PC-9 (cell line): ENCODE measurements at regions not wholly inside any gene's neighbourhood (a gene's known extent, or its start where the extent isn't known, plus 50 kb on each side); places are given as distances from the start of the nearest gene placed in this dataset.

Source experiments
- BruUV-seq: library from RNA; stranded (reverse); fragments of 400-500 nt; replicated peaks from 2 replicates; lab custom pipeline; 2021; lab: Mats Ljungman, UMichigan
- CTCF ChIA-PET: fragments of 300-600 bp; sonication (Branson Sonifier 250); formaldehyde crosslinking; loops from one replicate; lab custom pipeline; 2022; ENCODE audit warnings: antibody characterized with exemption; lab: Charles Lee
- POLR2A ChIA-PET: fragments of 300-600 bp; sonication (Branson Sonifier 250); formaldehyde crosslinking; loops from one replicate; lab custom pipeline; 2022; ENCODE audit warnings: antibody characterized with exemption; ENCODE audit not compliant: unreplicated experiment; lab: Charles Lee
- DNase-seq, 2 experiments: peaks; one replicate each; pipeline versions ENCODE4 v3.0.0 to v3.0.0-alpha.2; 2015 to 2022; ENCODE audit warnings: mixed read lengths in 1 of 2
- H2AFZ ChIP-seq: fragments of 200-600 bp; sonication (generic); 2 replicates; pipeline ENCODE4 v1.8.1; 2017; ENCODE audit warnings: antibody characterized with exemption
- H3F3A ChIP-seq: fragments of 200-600 bp; sonication (generic); 2 replicates; pipeline ENCODE4 v1.8.1; 2017; ENCODE audit warnings: antibody characterized with exemption, mild to moderate bottlenecking, low read depth; ENCODE audit not compliant: insufficient read depth
- H3K27ac ChIP-seq: fragments of 200-600 bp; sonication (generic); 2 replicates; pipeline ENCODE4 v1.6.1; 2016; ENCODE audit warnings: mixed run types
- H3K27me3 ChIP-seq: fragments of 200-600 bp; sonication (generic); 2 replicates; pipeline ENCODE4 v1.6.1; 2016; ENCODE audit warnings: low read depth, mixed run types; ENCODE audit not compliant: insufficient read depth
- H3K36me3 ChIP-seq: fragments of 200-600 bp; sonication (generic); 2 replicates; pipeline ENCODE4 v1.6.1; 2016; ENCODE audit warnings: low read depth, mixed run types
- H3K4me1 ChIP-seq: fragments of 200-600 bp; sonication (generic); replicated peaks from 2 replicates; pipeline ENCODE4 v1.6.1; 2016; ENCODE audit warnings: mixed run types; ENCODE audit not compliant: insufficient read depth
- H3K4me2 ChIP-seq: fragments of 200-600 bp; sonication (generic); 2 replicates; pipeline ENCODE4 v1.6.1; 2017; ENCODE audit warnings: mixed run types
- H3K4me3 ChIP-seq: fragments of 200-600 bp; sonication (generic); 2 replicates; pipeline ENCODE4 v1.6.1; 2016; ENCODE audit warnings: mixed run types
- H3K79me2 ChIP-seq: fragments of 200-600 bp; sonication (generic); 2 replicates; pipeline ENCODE4 v1.6.1; 2017; ENCODE audit warnings: low read depth, mixed run types
- H3K9me2 ChIP-seq: fragments of 200-600 bp; sonication (generic); 2 replicates; pipeline ENCODE4 v1.8.1; 2017; ENCODE audit warnings: mild to moderate bottlenecking; ENCODE audit not compliant: insufficient read depth
- H3K9me3 ChIP-seq: fragments of 200-600 bp; sonication (generic); 2 replicates; pipeline ENCODE4 v1.8.1; 2016; ENCODE audit warnings: low read depth; ENCODE audit not compliant: insufficient read depth
- H4K20me1 ChIP-seq: fragments of 200-600 bp; sonication (generic); 2 replicates; pipeline ENCODE4 v1.8.1; 2017; ENCODE audit not compliant: insufficient read depth
- CTCF ChIP-seq: fragments of 200-600 bp; sonication (generic); conservative IDR thresholded peaks from 2 replicates; pipeline ENCODE4 v1.6.1; 2017; ENCODE audit warnings: mixed run types, antibody characterized with exemption, mild to moderate bottlenecking, moderate library complexity
- EZH2 ChIP-seq: fragments of 200-600 bp; sonication (generic); IDR thresholded peaks from 2 replicates; pipeline ENCODE4 v1.8.0; 2017; ENCODE audit warnings: antibody characterized with exemption, low read depth
- intact Hi-C: fragments of 100-400 bp; cut with micrococcal nuclease; formaldehyde crosslinking; loops from one replicate; pipeline ENCODE4 v1.10.0; 2022; ENCODE audit not compliant: unreplicated experiment

- H3K4me2 ChIP-seq, result no peak overlapping the region
- H3K79me2 ChIP-seq, result no peaks in the 10 kb centered on the region
- H3K9me3 ChIP-seq, result no peaks in the 10 kb centered on the region
- POLR2A ChIA-PET, result interaction anchor here (0.7 kb wide), 1 partner anchor 104 kb away, joined by 5 read pairs; no protein-coding TSS in a partner anchor
- no peak overlapping the region for H3K27ac ChIP-seq
- no peak for DNase-seq
- no peak overlapping the region for H3K4me3 ChIP-seq
- H3F3A ChIP-seq, result peaks cover 34% of the 10 kb centered on the region
- no peaks in the 10 kb centered on the region for H3K9me2 ChIP-seq
- H2AFZ ChIP-seq, result no peak overlapping the region
- intact Hi-C loops, result no loop called here
- CTCF ChIA-PET, result no interaction called here
- no peaks in the 10 kb centered on the region for H4K20me1 ChIP-seq
- H3K4me1 ChIP-seq, result peaks cover 54% of the 10 kb centered on the region
- no peak for TF ChIP-seq CTCF
- TF ChIP-seq EZH2, result no peak
- no TSS peak for BruUV-seq
- no peaks in the 10 kb centered on the region for H3K27me3 ChIP-seq
- no peaks in the 10 kb centered on the region for H3K36me3 ChIP-seq
These were observed 89.6 kb upstream of the SMNDC1 start for GRCh38 chr10:110394296-110394695.

GRCh38 chr10:110394898-110395297, 90.2 kb upstream of the SMNDC1 start:
- intact Hi-C loops, result no loop called here
- Histone ChIP-seq H3K79me2 (no peaks in the 10 kb centered on the region), H3K36me3 (no peaks in the 10 kb centered on the region), H3K4me1 (peaks cover 59% of the 10 kb centered on the region), H3K9me2 (no peaks in the 10 kb centered on the region), H3K4me3 (no peak overlapping the region), H3K9me3 (no peaks in the 10 kb centered on the region), H4K20me1 (no peaks in the 10 kb centered on the region), H2AFZ (no peak overlapping the region), H3K27ac (peak overlapping the region; percentile 100), H3K4me2 (peak overlapping the region; percentile 61), H3F3A (peaks cover 39% of the 10 kb centered on the region), H3K27me3 (no peaks in the 10 kb centered on the region)
- CTCF ChIA-PET, result interaction anchor here (1.3 kb wide), 1 partner anchor 41 kb away, joined by 4 read pairs; no protein-coding TSS in a partner anchor
- no peak for DNase-seq
- POLR2A ChIA-PET, result interaction anchor here (0.7 kb wide), 1 partner anchor 511 kb away, joined by 5 read pairs; no protein-coding TSS in a partner anchor
- BruUV-seq, result no TSS peak
- TF ChIP-seq CTCF (no peak), EZH2 (no peak)

DNA sequence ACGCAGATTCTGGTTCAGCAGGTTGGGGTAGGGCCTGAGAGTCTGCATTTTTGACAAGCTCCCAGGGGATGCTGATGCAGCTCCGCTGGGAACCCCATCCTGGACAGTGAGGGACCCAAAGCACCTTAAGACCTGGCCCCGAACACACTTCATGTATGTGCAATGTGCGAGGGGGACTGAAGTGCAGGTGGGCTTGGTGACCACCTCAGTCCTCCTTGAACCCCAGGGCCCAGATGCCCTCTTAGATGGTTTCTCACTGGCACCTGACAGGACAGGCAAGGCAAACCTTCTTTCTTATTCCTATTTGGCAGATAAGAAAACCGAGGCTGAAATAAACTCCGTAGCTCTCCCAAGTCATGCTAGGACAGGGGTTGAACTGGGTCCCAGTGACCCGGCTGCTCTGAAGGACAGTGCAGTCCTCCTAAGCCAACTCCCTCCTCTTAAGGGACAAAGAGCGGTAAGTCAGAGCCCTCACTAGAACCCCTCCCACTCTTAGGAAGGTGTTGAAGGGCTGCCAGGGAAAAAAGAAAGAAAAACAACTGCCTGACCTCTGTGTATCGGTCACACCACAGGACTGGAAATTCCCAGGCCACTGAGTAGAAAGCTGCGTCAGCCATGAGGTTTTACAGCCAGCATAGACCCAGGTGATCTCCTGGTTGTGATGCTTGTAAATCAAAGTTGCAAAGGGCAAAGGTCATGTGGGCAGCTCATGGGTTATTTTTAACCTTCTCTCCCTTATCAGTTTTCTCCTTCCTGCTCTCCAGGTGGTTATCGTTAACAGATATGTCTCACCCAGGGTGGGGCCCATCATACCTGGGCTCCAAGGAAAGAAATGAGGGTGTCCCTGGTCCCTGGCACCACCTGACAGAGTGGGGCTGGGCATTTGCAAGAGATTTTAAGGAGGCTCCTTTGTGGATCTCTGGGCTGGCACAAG, 90.9 kb upstream of the SMNDC1 start:
- Histone ChIP-seq H3K4me2 (peak overlapping the region; percentile 61), H3K27me3 (no peaks in the 10 kb centered on the region), H3K9me2 (no peaks in the 10 kb centered on the region), H3K79me2 (no peaks in the 10 kb centered on the region), H2AFZ (no peak overlapping the region), H3K9me3 (no peaks in the 10 kb centered on the region), H3K4me1 (peaks cover 66% of the 10 kb centered on the region), H3K36me3 (no peaks in the 10 kb centered on the region), H4K20me1 (no peaks in the 10 kb centered on the region), H3K4me3 (no peak overlapping the region), H3F3A (peaks cover 45% of the 10 kb centered on the region), H3K27ac (peak overlapping the region; percentile 100)
- ChIA-PET CTCF (interaction anchor here (1.3 kb wide), 1 partner anchor 42 kb away, joined by 4 read pairs; no protein-coding TSS in a partner anchor), POLR2A (interaction anchor here (0.6 to 0.7 kb wide), 3 partner anchors 13 to 512 kb away, joined by 3 to 6 read pairs (median 5); no protein-coding TSS in a partner anchor)
- TF ChIP-seq CTCF (no peak), EZH2 (no peak)
- intact Hi-C loops, result no loop called here
- DNase-seq, result peak; percentile 72 to 97
- BruUV-seq, result TSS peak; percentile 53
